Testis (tissue), 2 donors: ENCODE measurements at regions not wholly inside any gene's neighbourhood (a gene's known extent, or its start where the extent isn't known, plus 50 kb on each side); places are given as distances from the start of the nearest gene placed in this dataset.

Source experiments
- CTCF ChIP-seq, 3 experiments: fragments of 450-650 bp in 2 of 3; fragments of 200-600 bp in 1 of 3; sonication (generic) in 1 of 3; IDR thresholded peaks; one replicate each; pipeline ENCODE4 v1.5.1; 2016 to 2019; ENCODE audit warnings: antibody characterized with exemption in 3 of 3, mild to moderate bottlenecking in 2 of 3, moderate library complexity in 1 of 3
- POLR2A ChIP-seq: fragments of 450-650 bp; IDR thresholded peaks from one replicate; pipeline ENCODE4 v1.6.1; 2017; ENCODE audit warnings: antibody characterized with exemption, mild to moderate bottlenecking, moderate library complexity

- TF ChIP-seq CTCF (IDR thresholded peaks at IDR 0.05), result no peak
- TF ChIP-seq POLR2A, result no peak
These were observed 182.0 kb upstream of the SPOPL start for GRCh38 chr2:138319616-138320015.
